ENCODE measurements at regions not wholly inside any gene's neighbourhood (a gene's known extent, or its start where the extent isn't known, plus 50 kb on each side); places are given as distances from the start of the nearest gene placed in this dataset.

DNA sequence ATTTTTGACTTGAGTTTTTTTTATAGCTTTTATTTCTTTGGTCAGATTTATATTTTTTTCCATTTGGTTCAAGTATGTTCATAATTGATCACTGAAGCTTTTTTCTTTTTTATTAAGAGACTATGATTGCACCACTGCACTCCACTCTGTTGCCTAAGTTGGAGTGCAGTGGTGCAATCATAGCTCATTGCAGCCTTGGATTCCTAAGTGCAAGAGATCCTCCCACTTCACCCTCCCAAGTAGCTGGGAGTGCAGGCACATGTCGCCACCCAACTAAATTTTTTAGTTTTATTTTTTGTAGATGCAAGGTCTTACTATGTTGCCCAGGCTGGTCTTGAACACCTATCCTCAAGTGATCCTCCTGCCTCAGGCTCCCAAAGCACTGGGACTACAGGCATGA is 97.7 kb upstream of the KIF5B start (continued):
- TF ChIP-seq SAFB (IDR thresholded peaks at IDR 0.05; ENCODE audit: borderline replicate concordance, low read depth, low read length) (no peak), CBFA2T2 (conservative IDR thresholded peaks at IDR 0.05) (no peak), IFI16 (CRISPR knock-in tag; IDR thresholded peaks at IDR 0.05) (no peak), NFXL1 (CRISPR knock-in tag; IDR thresholded peaks at IDR 0.05) (no peak), ZNF280A (IDR thresholded peaks at IDR 0.05; ENCODE audit: low read depth, partially characterized antibody) (no peak)

- FAIRE-seq (no peak), DNase-seq (ENCODE audit: extremely low read depth in 1 of 4, low spot score in 3 of 4) (no peak), ATAC-seq (no peak)
- intact Hi-C loops (cut with micrococcal nuclease): no loop called here
- WGBS (ENCODE audit: insufficient coverage, low coverage, missing lambda C conversion rate): 16% methylated on average over 4 of the region's 4 CpGs
- Histone ChIP-seq H3K27ac (ENCODE audit: extremely low read depth, low read depth, low read length) (no peak overlapping the region), H4K20me1 (replicated peaks; ENCODE audit: control insufficient read depth, insufficient read depth, low read length) (no peaks in the 10 kb centered on the region), H3K4me3 (no peak overlapping the region), H3K4me2 (ENCODE audit: insufficient read depth, low read length) (no peak overlapping the region), H3K9ac (ENCODE audit: insufficient read depth in 1 of 2, low read depth in 2 of 2, low read length in 2 of 2) (no peak overlapping the region), H2AFZ (ENCODE audit: low read depth, low read length) (no peak overlapping the region), H3K27me3 (ENCODE audit: control insufficient read depth in 2 of 2, insufficient read depth in 2 of 2, low read length in 2 of 2) (peaks cover 6 to 8% of the 10 kb centered on the region in 2 experiments; a peak in 4 of 5 replicates), H3K9me3 (replicated peaks; ENCODE audit: control insufficient read depth, insufficient read depth, low read depth, low read length) (no peaks in the 10 kb centered on the region), H3K4me1 (replicated peaks in 1 of 2; ENCODE audit: control insufficient read depth in 2 of 2, insufficient read depth in 2 of 2, low read length in 2 of 2) (peaks cover 4 to 15% of the 10 kb centered on the region in 2 experiments), H3K79me2 (ENCODE audit: control insufficient read depth, insufficient read depth, low read length) (no peaks in the 10 kb centered on the region), H3K36me3 (ENCODE audit: control insufficient read depth, insufficient read depth, low read length) (no peaks in the 10 kb centered on the region), H3K9me1 (ENCODE audit: control insufficient read depth, insufficient read depth, low read length) (no peaks in the 10 kb centered on the region)
- in situ Hi-C loops (cut with MboI): no loop called here
- no TSS peak for BruUV-seq (replicated peaks)
- ChIA-PET POLR2A (no interaction called here), CTCF (ENCODE audit: low intra/inter-chr PET ratio) (no interaction called here)
- TF ChIP-seq SIN3B (IDR thresholded peaks at IDR 0.05; ENCODE audit: low read depth) (no peak), GABPB2 (CRISPR knock-in tag; conservative IDR thresholded peaks at IDR 0.05) (no peak), ZNF449 (CRISPR knock-in tag; IDR thresholded peaks at IDR 0.05) (no peak), PRPF4 (IDR thresholded peaks at IDR 0.05; ENCODE audit: insufficient read depth, low read depth, low read length, poor library complexity, severe bottlenecking) (no peak), HNRNPLL (IDR thresholded peaks at IDR 0.05; ENCODE audit: low read depth, low read length, poor library complexity, severe bottlenecking) (no peak), ZNF668 (CRISPR knock-in tag; IDR thresholded peaks at IDR 0.05) (no peak), FOSL1 (tag; conservative IDR thresholded peaks at IDR 0.05) (no peak)
Observed at GRCh38 chr10:32153252-32153651, 97.0 kb upstream of the KIF5B start.

Measured in K562 (cell line).